ENCODE measurements at regions not wholly inside any gene's neighbourhood (a gene's known extent, or its start where the extent isn't known, plus 50 kb on each side); places are given as distances from the start of the nearest gene placed in this dataset.

DNA sequence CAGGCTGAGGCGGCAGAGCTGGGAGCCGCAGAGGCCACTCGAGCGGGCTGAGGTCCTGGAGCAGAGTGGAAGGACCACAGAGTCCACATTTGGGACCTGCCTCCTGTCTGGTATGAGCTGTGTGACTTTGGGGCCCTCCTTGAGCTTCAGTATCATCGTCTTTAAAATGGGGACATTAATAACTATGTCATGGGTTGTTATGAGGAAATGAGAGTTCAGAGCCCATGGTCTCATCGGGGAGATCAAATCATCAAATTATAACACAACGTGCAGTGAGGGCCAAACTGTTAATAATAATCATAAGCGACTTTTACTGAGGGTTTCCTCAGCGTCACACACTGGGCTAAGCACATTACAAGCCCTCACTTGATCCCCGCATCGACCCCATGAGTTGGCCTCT is 49.9 kb upstream of the CCDC167 start:
- no peak for DNase-seq
- Mint-ChIP-seq H3K9me3 (no peaks in the 10 kb centered on the region), H3K4me3 (no peak overlapping the region), H3K27me3 (no peaks in the 10 kb centered on the region), H3K36me3 (ENCODE audit: low read depth) (no peaks in the 10 kb centered on the region), H3K4me1 (ENCODE audit: low read depth) (peaks cover 46% of the 10 kb centered on the region), H3K27ac (no peak overlapping the region)

All from activated T-cell treated with anti-CD3 and anti-CD28 coated beads, Interleukin-2, amount 50 U/mL, for 24 hours (primary cell).